Esophagus muscularis mucosa (tissue), 4 donors: ENCODE measurements at regions not wholly inside any gene's neighbourhood (a gene's known extent, or its start where the extent isn't known, plus 50 kb on each side); places are given as distances from the start of the nearest gene placed in this dataset.

Experiments used
- DNase-seq: peaks from one replicate; pipeline ENCODE4 v3.0.0-alpha.2; 2017; ENCODE audit errors: extremely low spot score
- H3K27ac ChIP-seq, 4 donors: fragments of 200-600 bp; sonication (generic); replicated peaks in 1 of 4; 1 replicate in 3 of 4; 2 replicates in 1 of 4; pipeline ENCODE4 v1.5.1; 2016 to 2019; ENCODE audit warnings: mild to moderate bottlenecking in 1 of 4
- H3K27me3 ChIP-seq, 4 donors: fragments of 200-600 bp; sonication (generic); one replicate each; pipeline versions ENCODE4 v1.5.1 to v1.6.0; 2016 to 2019
- H3K36me3 ChIP-seq, 4 donors: fragments of 200-600 bp; sonication (generic); one replicate each; pipeline ENCODE4 v1.5.1; 2016 to 2019
- H3K4me1 ChIP-seq, 4 donors: fragments of 200-600 bp; sonication (generic); one replicate each; pipeline ENCODE4 v1.5.1; 2016 to 2019
- H3K4me3 ChIP-seq, 4 donors: fragments of 200-600 bp; sonication (generic); 1 replicate in 2 of 4; 2 replicates in 2 of 4; pipeline ENCODE4 v1.5.1; 2016 to 2019; ENCODE audit warnings: mild to moderate bottlenecking in 4 of 4, moderate library complexity in 1 of 4
- H3K9me3 ChIP-seq, 4 donors: fragments of 200-600 bp; sonication (generic); 1 replicate in 3 of 4; 2 replicates in 1 of 4; pipeline ENCODE4 v1.5.1; 2016 to 2019
- EP300 ChIP-seq: sonication (generic); formaldehyde crosslinking; IDR thresholded peaks from one replicate; pipeline ENCODE4 v1.6.1; 2017; ENCODE audit warnings: antibody characterized with exemption
- POLR2A ChIP-seq: fragments of 450-650 bp; IDR thresholded peaks from one replicate; pipeline ENCODE4 v1.6.1; 2017; ENCODE audit warnings: antibody characterized with exemption, moderate library complexity, mild to moderate bottlenecking, low read depth
- POLR2AphosphoS5 ChIP-seq, 2 donors: sonication (generic); formaldehyde crosslinking; IDR thresholded peaks; one replicate each; pipeline ENCODE4 v1.6.1; 2017; ENCODE audit warnings: antibody characterized with exemption in 2 of 2
- WGBS: methylation state at CpG from one replicate; pipeline ENCODE4 v1.1.5; 2018; 5-methylcytosine and 5-hydroxymethylcytosine counted together
- intact Hi-C: fragments of 100-400 bp; cut with DNase I; formaldehyde crosslinking; loops from one replicate; pipeline ENCODE4 v1.15.1; 2023
- TF ChIP-seq, protein P1 (sequence below), 3 experiments: fragments of 200-600 bp in 2 of 3; fragments of 450-650 bp in 1 of 3; sonication (generic) in 2 of 3; IDR thresholded peaks; one replicate each; pipeline ENCODE4 v1.5.1; 2017 to 2019; ENCODE audit warnings: antibody characterized with exemption in 3 of 3, mild to moderate bottlenecking in 2 of 3, moderate library complexity in 1 of 3

DNA sequence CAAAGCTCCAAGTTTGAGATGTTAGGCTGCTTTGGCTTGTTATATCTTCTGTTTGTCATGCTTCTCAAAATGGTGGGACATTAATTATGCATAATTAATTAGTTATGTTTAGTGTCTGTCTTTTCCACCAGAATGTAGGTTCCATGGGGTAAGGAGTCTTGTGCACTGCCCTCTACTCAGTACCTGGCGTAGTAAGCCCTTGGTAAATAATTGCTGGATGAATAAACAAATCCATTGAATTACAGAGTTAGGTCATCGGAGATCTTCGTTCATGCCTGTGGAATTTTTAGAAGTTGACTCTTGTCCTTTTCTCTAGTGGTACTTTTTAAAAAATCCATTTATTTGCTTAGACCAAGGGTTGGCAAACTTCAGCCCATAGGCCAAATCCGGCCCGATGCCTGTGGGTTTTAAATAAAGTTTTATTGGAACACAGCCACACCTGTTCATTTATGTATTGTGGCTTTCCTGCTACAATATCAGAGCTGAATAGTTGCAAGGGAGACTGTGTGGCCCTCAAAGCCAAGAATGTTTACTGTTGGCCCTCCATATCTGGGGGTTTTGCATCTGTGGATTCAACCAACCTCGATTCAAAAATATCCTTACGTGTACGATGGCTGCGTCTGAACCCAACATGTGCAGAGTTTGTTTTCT, 524.8 kb upstream of the EEF2KMT start:
- H3K27ac ChIP-seq = no peak overlapping the region
- no peak for DNase-seq
- H3K27me3 ChIP-seq = peaks cover 0 to 22% (median 0%) of the 10 kb centered on the region in 4 donors
- TF ChIP-seq EP300 = no peak
- no peak for TF ChIP-seq POLR2AphosphoS5 (IDR thresholded peaks at IDR 0.05)
- TF ChIP-seq, protein P1, sequence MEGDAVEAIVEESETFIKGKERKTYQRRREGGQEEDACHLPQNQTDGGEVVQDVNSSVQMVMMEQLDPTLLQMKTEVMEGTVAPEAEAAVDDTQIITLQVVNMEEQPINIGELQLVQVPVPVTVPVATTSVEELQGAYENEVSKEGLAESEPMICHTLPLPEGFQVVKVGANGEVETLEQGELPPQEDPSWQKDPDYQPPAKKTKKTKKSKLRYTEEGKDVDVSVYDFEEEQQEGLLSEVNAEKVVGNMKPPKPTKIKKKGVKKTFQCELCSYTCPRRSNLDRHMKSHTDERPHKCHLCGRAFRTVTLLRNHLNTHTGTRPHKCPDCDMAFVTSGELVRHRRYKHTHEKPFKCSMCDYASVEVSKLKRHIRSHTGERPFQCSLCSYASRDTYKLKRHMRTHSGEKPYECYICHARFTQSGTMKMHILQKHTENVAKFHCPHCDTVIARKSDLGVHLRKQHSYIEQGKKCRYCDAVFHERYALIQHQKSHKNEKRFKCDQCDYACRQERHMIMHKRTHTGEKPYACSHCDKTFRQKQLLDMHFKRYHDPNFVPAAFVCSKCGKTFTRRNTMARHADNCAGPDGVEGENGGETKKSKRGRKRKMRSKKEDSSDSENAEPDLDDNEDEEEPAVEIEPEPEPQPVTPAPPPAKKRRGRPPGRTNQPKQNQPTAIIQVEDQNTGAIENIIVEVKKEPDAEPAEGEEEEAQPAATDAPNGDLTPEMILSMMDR (IDR thresholded peaks at IDR 0.05) = no peak
- no peak for TF ChIP-seq POLR2A
- H3K36me3 ChIP-seq = no peaks in the 10 kb centered on the region
- H3K4me3 ChIP-seq = no peak overlapping the region
- H3K9me3 ChIP-seq = peaks cover 0 to 9% (median 5%) of the 10 kb centered on the region in 4 donors
- no peaks in the 10 kb centered on the region for H3K4me1 ChIP-seq
- 94% methylated on average over 9 of the region's 9 CpGs for WGBS
- intact Hi-C loops = no loop called here

DNA sequence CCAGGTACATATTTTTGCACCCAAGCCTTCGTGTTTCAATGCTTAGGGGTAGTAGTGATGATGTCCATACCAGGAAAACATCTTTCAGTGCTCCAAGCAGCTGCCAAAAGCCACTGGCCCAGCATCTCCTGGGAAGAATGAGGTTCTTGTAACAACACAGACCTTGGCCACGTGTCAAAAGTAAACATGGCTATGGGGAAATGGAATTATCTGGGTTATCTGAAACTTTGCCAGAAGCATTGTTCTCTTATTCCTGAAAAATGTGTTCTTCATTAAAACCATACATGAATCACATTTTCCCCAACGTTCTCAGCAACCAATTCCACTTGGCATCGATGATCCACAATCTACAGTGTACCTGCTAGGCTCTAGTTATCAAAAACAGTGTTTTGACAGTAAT, 524.2 kb upstream of the EEF2KMT start:
- WGBS = 49% methylated on average over 4 of the region's 4 CpGs
- peaks cover 0 to 27% (median 0%) of the 10 kb centered on the region in 4 donors for H3K27me3 ChIP-seq
- DNase-seq = no peak
- H3K27ac ChIP-seq = no peak overlapping the region
- no peaks in the 10 kb centered on the region for H3K36me3 ChIP-seq
- H3K4me1 ChIP-seq = no peaks in the 10 kb centered on the region
- intact Hi-C loops = no loop called here
- TF ChIP-seq POLR2AphosphoS5 (IDR thresholded peaks at IDR 0.05) = no peak
- TF ChIP-seq, protein P1 (IDR thresholded peaks at IDR 0.05) = no peak
- TF ChIP-seq EP300 = no peak
- no peak for TF ChIP-seq POLR2A
- peaks cover 0 to 6% (median 2%) of the 10 kb centered on the region in 4 donors for H3K9me3 ChIP-seq
- no peak overlapping the region for H3K4me3 ChIP-seq

DNA sequence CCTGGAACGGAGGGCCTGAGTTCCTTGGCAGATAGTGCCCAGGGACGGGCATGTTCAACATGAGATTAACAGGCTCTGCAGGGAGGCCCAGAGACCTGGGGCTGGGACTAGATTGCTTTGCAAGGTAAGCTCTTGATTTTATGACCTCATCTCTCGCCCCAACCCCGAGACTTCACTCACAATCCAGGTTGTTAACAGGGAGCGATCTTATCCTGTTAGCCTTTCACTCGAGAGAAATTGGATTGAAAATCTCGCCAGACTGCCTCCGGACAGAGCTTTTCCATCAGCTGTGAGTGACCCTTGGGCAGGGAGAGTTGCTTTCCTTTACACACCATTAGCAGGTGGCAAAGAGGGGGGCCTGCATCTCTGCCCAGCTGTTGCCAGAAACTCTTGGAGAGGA, 521.7 kb upstream of the EEF2KMT start:
- H3K4me3 ChIP-seq = no peak overlapping the region
- TF ChIP-seq EP300 (no peak), POLR2AphosphoS5 (IDR thresholded peaks at IDR 0.05) (no peak), POLR2A (no peak)
- TF ChIP-seq, protein P1 (IDR thresholded peaks at IDR 0.05) = no peak
- intact Hi-C loops = no loop called here
- no peaks in the 10 kb centered on the region for H3K36me3 ChIP-seq
- no peak overlapping the region for H3K27ac ChIP-seq
- 72% methylated on average over 8 of the region's 8 CpGs for WGBS
- DNase-seq = no peak
- peaks cover 0 to 3% (median 0%) of the 10 kb centered on the region in 4 donors for H3K4me1 ChIP-seq
- H3K9me3 ChIP-seq = peaks cover 0 to 6% (median 0%) of the 10 kb centered on the region in 4 donors
- peaks cover 0 to 47% (median 0%) of the 10 kb centered on the region in 4 donors for H3K27me3 ChIP-seq

GRCh38 chr16:5616841-5617240, 519.2 kb upstream of the EEF2KMT start:
- Histone ChIP-seq H3K9me3 (peaks cover 0 to 5% (median 0%) of the 10 kb centered on the region in 4 donors), H3K36me3 (no peaks in the 10 kb centered on the region), H3K4me1 (peaks cover 0 to 3% (median 0%) of the 10 kb centered on the region in 4 donors), H3K27me3 (peaks cover 0 to 53% (median 0%) of the 10 kb centered on the region in 4 donors), H3K27ac (no peak overlapping the region), H3K4me3 (no peak overlapping the region)
- no peak for DNase-seq
- intact Hi-C loops = no loop called here
- no peak for TF ChIP-seq POLR2A
- no peak for TF ChIP-seq POLR2AphosphoS5 (IDR thresholded peaks at IDR 0.05)
- no peak for TF ChIP-seq EP300
- TF ChIP-seq, protein P1 (IDR thresholded peaks at IDR 0.05) = no peak
- WGBS = 47% methylated on average over 6 of the region's 6 CpGs
